K562 (cell line): ENCODE measurements at regions not wholly inside any gene's neighbourhood (a gene's known extent, or its start where the extent isn't known, plus 50 kb on each side); places are given as distances from the start of the nearest gene placed in this dataset.

Experiments used
- KLF10 ChIP-seq: fragments of 250-450 bp; sonication (Bioruptor Pico); IDR thresholded peaks from 2 replicates; pipeline ENCODE4 v1.6.1; 2021; ENCODE audit warnings: matching md5 sums
- RFX5 ChIP-seq: IDR thresholded peaks from 2 replicates; pipeline ENCODE4 v1.6.1; 2011; ENCODE audit warnings: low read depth, mild to moderate bottlenecking, improper control_type of control experiment, low read length
- SMC3 ChIP-seq: conservative IDR thresholded peaks from 2 replicates; pipeline ENCODE4 v1.6.1; 2011; ENCODE audit warnings: low read depth, low read length, improper control_type of control experiment; ENCODE audit not compliant: insufficient read depth

- no peak for TF ChIP-seq SMC3
- no peak for TF ChIP-seq RFX5
- no peak for TF ChIP-seq KLF10 (CRISPR knock-in tag)
Observed at GRCh38 chr12:53857666-53858065, 81.0 kb upstream of the HOXC13 start.
